Immature natural killer cell (primary cell): ENCODE measurements at regions not wholly inside any gene's neighbourhood (a gene's known extent, or its start where the extent isn't known, plus 50 kb on each side); places are given as distances from the start of the nearest gene placed in this dataset.

Experiments used
- DNase-seq, 3 donors: peaks; one replicate each; pipeline ENCODE4 v3.0.0; 2022; ENCODE audit warnings: mixed read lengths in 1 of 3
- H3K27ac Mint-ChIP-seq, 6 donors: one replicate each; pipeline ENCODE4 v1.8.0; 2020; ENCODE audit warnings: mixed read lengths in 6 of 6, mild to moderate bottlenecking in 5 of 6, inconsistent platforms in 4 of 6, moderate library complexity in 3 of 6
- H3K27me3 Mint-ChIP-seq, 3 donors: one replicate each; pipeline ENCODE4 v1.8.0; 2020 to 2021; ENCODE audit warnings: low read depth in 3 of 3, mild to moderate bottlenecking in 3 of 3, mixed read lengths in 3 of 3, moderate library complexity in 3 of 3, inconsistent platforms in 1 of 3
- H3K36me3 Mint-ChIP-seq, 3 donors: one replicate each; pipeline ENCODE4 v1.8.0; 2020; ENCODE audit warnings: mixed read lengths in 3 of 3, inconsistent platforms in 2 of 3, mild to moderate bottlenecking in 2 of 3
- H3K4me1 Mint-ChIP-seq, 2 donors: one replicate each; pipeline ENCODE4 v1.8.0; 2020; ENCODE audit warnings: inconsistent platforms in 2 of 2, mild to moderate bottlenecking in 2 of 2, mixed read lengths in 2 of 2, moderate library complexity in 1 of 2
- H3K4me3 Mint-ChIP-seq, 5 donors: one replicate each; pipeline ENCODE4 v1.8.0; 2020; ENCODE audit warnings: mild to moderate bottlenecking in 5 of 5, mixed read lengths in 5 of 5, inconsistent platforms in 3 of 5, moderate library complexity in 3 of 5
- H3K9me3 Mint-ChIP-seq, 6 donors: one replicate each; pipeline ENCODE4 v1.8.0; 2020; ENCODE audit warnings: mild to moderate bottlenecking in 6 of 6, mixed read lengths in 6 of 6, inconsistent platforms in 4 of 6, moderate library complexity in 3 of 6

DNA sequence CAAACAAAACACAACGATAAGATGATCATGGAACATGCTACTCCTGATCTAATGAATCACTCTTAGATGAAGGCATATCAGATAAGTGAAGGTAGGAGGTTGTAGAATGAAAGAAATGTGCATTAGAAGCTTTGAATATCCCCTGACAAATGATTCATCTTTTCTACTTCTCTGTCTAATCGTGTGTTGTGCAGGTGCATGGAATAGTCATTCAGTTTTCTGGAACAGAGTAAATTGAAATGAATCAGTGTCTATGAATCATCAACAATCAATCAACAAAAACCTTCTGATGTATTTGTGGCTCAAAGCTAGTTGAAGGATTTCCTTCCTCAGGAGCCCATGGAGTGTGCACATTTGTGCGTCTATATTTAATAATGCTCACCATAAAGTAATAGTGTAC is 1290.4 kb upstream of the PCDH20 start:
- Mint-ChIP-seq H3K4me3 (no peak overlapping the region), H3K36me3 (no peaks in the 10 kb centered on the region), H3K4me1 (no peaks in the 10 kb centered on the region), H3K27me3 (peaks cover 0 to 2% (median 0%) of the 10 kb centered on the region in 3 donors), H3K27ac (no peak overlapping the region), H3K9me3 (peaks cover 6 to 35% (median 24%) of the 10 kb centered on the region in 6 donors)
- no peak for DNase-seq

- no peaks in the 10 kb centered on the region for H3K4me1 Mint-ChIP-seq
- H3K9me3 Mint-ChIP-seq = peaks cover 6 to 39% (median 25%) of the 10 kb centered on the region in 6 donors
- no peak for DNase-seq
- H3K27me3 Mint-ChIP-seq = peaks cover 0 to 2% (median 0%) of the 10 kb centered on the region in 3 donors
- no peaks in the 10 kb centered on the region for H3K36me3 Mint-ChIP-seq
- H3K4me3 Mint-ChIP-seq = no peak overlapping the region
- no peak overlapping the region for H3K27ac Mint-ChIP-seq
Measured at GRCh38 chr13:62704875-62705274, 1289.2 kb upstream of the PCDH20 start.

DNA sequence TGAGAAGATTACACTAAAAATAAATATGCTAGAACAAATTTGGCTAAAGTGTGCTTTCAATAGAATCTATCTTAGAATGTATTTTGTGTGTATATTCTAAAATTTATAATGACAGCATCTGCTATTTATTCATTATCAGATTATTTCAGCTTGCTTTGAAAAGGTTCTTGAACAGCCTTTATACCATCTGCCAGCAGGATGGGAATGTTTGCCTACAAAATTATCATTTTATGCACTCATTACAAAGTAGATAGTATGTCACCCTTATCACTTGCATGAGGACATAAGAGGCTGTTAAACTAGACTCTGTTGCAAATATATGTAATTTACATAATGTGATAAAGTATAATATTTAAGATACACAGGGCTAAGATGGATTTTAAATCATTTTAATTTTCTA is 1286.9 kb upstream of the PCDH20 start:
- no peak for DNase-seq
- Mint-ChIP-seq H3K27ac (no peak overlapping the region), H3K4me1 (no peaks in the 10 kb centered on the region), H3K9me3 (peaks cover 6 to 28% (median 16%) of the 10 kb centered on the region in 6 donors), H3K4me3 (no peak overlapping the region), H3K27me3 (peaks cover 0 to 2% (median 0%) of the 10 kb centered on the region in 3 donors), H3K36me3 (no peaks in the 10 kb centered on the region)

- Mint-ChIP-seq H3K27me3 (no peaks in the 10 kb centered on the region), H3K9me3 (peaks cover 2 to 16% (median 11%) of the 10 kb centered on the region in 6 donors), H3K27ac (no peak overlapping the region), H3K4me1 (no peaks in the 10 kb centered on the region), H3K36me3 (no peaks in the 10 kb centered on the region), H3K4me3 (no peak overlapping the region)
- no peak for DNase-seq
Measured at GRCh38 chr13:62697701-62698100, 1282.1 kb upstream of the PCDH20 start.

GRCh38 chr13:62696490-62696889 is 1280.8 kb upstream of the PCDH20 start:
- Mint-ChIP-seq H3K4me1 (no peaks in the 10 kb centered on the region), H3K9me3 (peaks cover 4 to 26% (median 19%) of the 10 kb centered on the region in 6 donors), H3K27ac (no peak overlapping the region), H3K36me3 (peaks cover 0 to 5% (median 0%) of the 10 kb centered on the region in 3 donors), H3K4me3 (no peak overlapping the region), H3K27me3 (no peaks in the 10 kb centered on the region)
- DNase-seq = no peak

DNA sequence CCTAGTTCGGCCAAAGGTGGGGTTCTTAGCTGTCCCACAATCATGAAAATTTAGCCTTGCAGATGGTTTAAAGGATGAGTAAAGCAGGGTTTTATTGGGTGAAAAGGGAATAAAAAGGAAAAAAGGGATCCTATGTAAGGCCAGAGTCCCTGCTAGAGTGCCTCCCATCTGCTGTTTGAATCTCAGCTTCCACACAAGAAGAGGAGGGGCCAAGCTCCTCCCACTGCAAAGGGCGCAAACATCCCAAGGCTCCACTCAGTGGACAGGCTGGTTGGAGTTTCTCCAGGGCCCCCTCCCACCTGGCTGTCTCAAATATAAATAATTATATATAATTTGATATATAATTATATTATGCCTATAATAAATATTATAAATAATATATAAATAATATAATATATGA is 1272.1 kb upstream of the PCDH20 start:
- Mint-ChIP-seq H3K9me3 (peaks cover 6 to 28% (median 12%) of the 10 kb centered on the region in 6 donors), H3K27ac (no peak overlapping the region), H3K4me1 (no peaks in the 10 kb centered on the region), H3K36me3 (peaks cover 0 to 5% (median 0%) of the 10 kb centered on the region in 3 donors), H3K27me3 (peaks cover 0 to 1% (median 0%) of the 10 kb centered on the region in 3 donors), H3K4me3 (no peak overlapping the region)
- DNase-seq = no peak

DNA sequence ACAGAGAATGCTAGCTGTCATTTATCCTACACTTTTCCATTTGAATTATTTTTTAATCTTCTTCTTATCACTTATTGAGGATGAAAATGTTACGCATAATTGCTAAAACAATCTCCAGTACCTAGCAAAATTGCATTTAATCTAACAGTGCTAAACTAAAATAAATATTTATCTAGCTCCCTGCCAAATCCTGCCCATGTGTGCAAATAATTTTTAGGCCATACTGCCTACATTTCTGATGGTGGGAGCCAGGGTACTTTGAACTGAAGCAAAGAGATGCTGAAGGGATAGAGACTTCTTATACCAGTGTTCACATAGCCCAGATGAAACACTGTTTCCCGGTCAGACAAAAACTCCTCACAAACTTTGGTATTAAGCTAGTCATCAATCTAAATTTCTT is 1268.7 kb upstream of the PCDH20 start:
- H3K27ac Mint-ChIP-seq = no peak overlapping the region
- H3K27me3 Mint-ChIP-seq = peaks cover 0 to 3% (median 0%) of the 10 kb centered on the region in 3 donors
- no peaks in the 10 kb centered on the region for H3K36me3 Mint-ChIP-seq
- no peak overlapping the region for H3K4me3 Mint-ChIP-seq
- no peaks in the 10 kb centered on the region for H3K4me1 Mint-ChIP-seq
- peaks cover 1 to 21% (median 15%) of the 10 kb centered on the region in 6 donors for H3K9me3 Mint-ChIP-seq
- no peak for DNase-seq

DNA sequence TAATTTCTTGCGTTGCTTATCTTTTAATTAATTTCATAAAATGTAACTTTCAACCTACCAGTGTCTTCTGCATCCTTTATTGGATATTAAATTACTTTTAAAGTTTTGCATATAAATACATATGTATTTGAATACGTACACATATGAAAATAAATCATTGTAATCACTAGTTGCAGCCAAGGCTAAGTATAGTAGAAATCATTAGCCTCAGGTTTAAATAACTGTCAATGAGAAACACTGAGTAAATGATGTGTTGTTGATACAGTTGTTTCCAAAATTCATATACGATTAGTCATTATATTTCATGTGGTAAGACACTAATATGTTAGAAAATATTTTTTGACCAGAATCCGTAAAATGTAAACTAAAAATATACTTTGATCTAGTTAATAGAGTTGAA is 1267.1 kb upstream of the PCDH20 start:
- Mint-ChIP-seq H3K4me3 (no peak overlapping the region), H3K9me3 (peaks cover 6 to 34% (median 19%) of the 10 kb centered on the region in 6 donors), H3K27me3 (peaks cover 0 to 1% (median 0%) of the 10 kb centered on the region in 3 donors), H3K4me1 (no peaks in the 10 kb centered on the region), H3K27ac (no peak overlapping the region), H3K36me3 (no peaks in the 10 kb centered on the region)
- no peak for DNase-seq

DNA sequence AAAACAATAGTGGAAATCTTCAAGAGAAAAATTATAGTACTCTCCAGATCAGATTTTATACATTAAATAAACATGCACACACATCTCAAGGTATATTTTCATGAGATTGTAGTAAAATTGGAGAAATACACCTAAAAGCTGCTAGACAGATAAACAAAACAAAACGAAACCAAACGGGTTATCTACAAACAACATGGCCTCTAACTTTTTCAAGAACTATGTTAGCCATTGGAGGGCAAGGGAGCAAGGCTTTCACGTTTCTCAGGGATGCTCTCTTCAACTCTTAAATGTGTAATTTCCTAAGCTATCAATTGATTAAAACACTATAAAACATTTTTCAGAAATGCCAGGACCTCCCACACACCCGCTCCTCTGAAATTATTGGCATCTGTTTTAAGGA is 1262.4 kb upstream of the PCDH20 start:
- Mint-ChIP-seq H3K36me3 (no peaks in the 10 kb centered on the region), H3K27me3 (peaks cover 0 to 1% (median 0%) of the 10 kb centered on the region in 3 donors), H3K27ac (no peak overlapping the region), H3K9me3 (peaks cover 14 to 63% (median 43%) of the 10 kb centered on the region in 6 donors), H3K4me3 (no peak overlapping the region), H3K4me1 (no peaks in the 10 kb centered on the region)
- DNase-seq = no peak

DNA sequence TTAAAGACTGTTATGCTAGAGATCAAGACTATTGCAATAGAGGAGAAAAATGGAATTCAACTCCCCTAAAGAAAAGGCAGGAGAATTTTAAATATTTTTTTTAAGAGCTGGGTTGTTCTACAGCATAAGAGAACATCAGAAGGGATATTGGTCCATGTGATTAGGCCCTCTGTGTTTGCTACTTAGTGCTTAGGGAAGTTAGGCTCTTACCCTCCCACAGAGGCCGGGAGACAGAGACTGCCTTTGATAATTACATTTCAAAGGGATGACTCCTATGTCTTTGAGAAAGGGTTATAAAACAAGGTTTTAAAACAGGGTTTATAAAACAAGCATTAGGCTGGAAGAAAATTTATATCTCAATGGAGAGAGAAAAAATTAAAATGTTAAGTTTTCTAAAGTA is 1248.1 kb upstream of the PCDH20 start:
- Mint-ChIP-seq H3K4me3 (no peak overlapping the region), H3K27me3 (no peaks in the 10 kb centered on the region), H3K4me1 (no peaks in the 10 kb centered on the region), H3K27ac (no peak overlapping the region), H3K9me3 (peaks cover 12 to 51% (median 26%) of the 10 kb centered on the region in 6 donors), H3K36me3 (no peaks in the 10 kb centered on the region)
- DNase-seq = no peak

DNA sequence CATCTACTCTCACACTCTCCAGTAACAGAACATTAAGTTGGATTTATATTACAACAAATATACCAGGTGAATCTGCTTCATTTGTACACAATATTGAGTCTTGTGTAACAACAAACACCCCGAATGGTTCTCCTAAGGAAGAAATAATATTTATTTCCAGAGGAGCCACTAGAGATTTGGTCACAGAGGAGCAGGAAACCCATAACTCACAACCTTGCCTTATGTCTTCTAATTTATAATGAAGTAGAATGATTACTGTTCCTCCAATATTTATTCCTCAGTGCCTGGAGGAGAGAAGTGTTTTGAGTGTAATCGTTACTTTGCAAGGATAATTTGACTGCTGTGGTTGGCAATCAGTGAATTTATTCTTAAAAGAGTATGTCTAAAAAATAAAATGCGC is 1243.7 kb upstream of the PCDH20 start:
- DNase-seq = no peak
- Mint-ChIP-seq H3K9me3 (peaks cover 17 to 62% (median 35%) of the 10 kb centered on the region in 6 donors), H3K36me3 (no peaks in the 10 kb centered on the region), H3K27me3 (peaks cover 0 to 1% (median 0%) of the 10 kb centered on the region in 3 donors), H3K4me3 (no peak overlapping the region), H3K4me1 (no peaks in the 10 kb centered on the region), H3K27ac (no peak overlapping the region)

DNA sequence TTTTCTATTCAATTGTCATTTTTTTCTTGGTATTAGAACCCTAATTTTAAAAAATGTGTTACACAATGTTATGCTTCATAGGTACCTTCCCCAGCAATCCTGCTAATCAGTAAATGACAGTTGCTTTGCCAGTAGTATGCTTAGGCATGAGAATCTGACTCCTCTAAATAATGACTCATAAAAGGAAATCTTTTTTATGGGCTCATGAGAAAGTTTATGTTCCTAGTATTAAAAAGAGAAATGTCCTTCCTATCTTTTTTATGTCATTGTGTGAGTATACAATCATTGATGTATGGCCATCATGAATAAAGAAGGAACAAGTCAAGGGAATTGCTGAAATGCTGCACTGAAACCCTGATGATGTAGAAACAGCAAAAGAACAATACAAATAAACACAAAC is 1237.7 kb upstream of the PCDH20 start:
- DNase-seq = no peak
- Mint-ChIP-seq H3K27ac (no peak overlapping the region), H3K4me3 (no peak overlapping the region), H3K9me3 (peaks cover 15 to 49% (median 20%) of the 10 kb centered on the region in 6 donors), H3K4me1 (no peaks in the 10 kb centered on the region), H3K27me3 (peaks cover 0 to 1% (median 0%) of the 10 kb centered on the region in 3 donors), H3K36me3 (no peaks in the 10 kb centered on the region)

GRCh38 chr13:62643799-62644524 is 1228.3 kb upstream of the PCDH20 start:
- Mint-ChIP-seq H3K27me3 (no peaks in the 10 kb centered on the region), H3K9me3 (peaks cover 6 to 42% (median 17%) of the 10 kb centered on the region in 6 donors), H3K4me3 (no peak overlapping the region), H3K4me1 (no peaks in the 10 kb centered on the region), H3K27ac (no peak overlapping the region), H3K36me3 (no peaks in the 10 kb centered on the region)
- DNase-seq = no peak

DNA sequence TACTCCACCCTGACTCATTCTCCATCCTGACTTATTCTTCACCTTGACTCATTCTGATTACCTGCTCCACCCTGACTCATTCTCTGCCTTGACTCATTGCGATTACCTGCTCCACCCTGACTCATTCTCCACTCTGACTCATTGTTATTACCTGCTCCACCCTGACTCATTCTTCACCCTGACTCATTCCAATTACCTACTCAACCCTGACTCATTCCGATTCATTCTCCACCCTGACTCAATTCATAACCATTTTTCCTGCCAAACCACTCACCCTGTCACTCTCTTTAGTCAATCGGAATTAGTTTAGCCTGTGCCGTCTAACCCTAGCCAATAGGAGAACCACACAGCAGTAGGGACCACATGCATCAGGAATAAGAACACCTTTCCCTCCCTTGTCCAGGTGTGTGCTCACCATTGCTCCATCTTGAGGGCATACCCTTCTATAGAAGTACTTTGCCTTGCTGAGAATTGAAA is 1227.4 kb upstream of the PCDH20 start:
- Mint-ChIP-seq H3K4me1 (no peaks in the 10 kb centered on the region), H3K27me3 (no peaks in the 10 kb centered on the region), H3K9me3 (peaks cover 6 to 44% (median 17%) of the 10 kb centered on the region in 6 donors), H3K36me3 (no peaks in the 10 kb centered on the region), H3K4me3 (no peak overlapping the region), H3K27ac (no peak overlapping the region)
- no peak for DNase-seq

DNA sequence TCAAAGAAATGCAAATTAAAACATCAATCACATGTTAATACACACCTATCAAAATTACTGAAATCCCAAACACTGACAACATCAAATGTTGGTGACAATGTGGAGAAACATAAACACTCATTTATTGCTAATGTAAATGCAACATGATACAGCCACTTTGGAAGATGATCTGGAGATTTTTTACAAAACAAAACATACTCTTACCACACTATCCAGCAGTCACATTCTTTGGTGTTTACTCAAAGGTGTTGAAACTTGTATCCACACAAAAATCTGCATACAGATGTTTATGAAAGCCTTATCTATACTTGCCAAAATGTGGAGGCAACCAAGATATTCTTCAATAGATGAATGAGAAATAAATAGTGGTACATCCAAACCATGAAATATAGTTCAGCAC is 1219.5 kb upstream of the PCDH20 start:
- H3K27ac Mint-ChIP-seq = no peak overlapping the region
- H3K9me3 Mint-ChIP-seq = peaks cover 8 to 44% (median 17%) of the 10 kb centered on the region in 6 donors
- no peak for DNase-seq
- no peaks in the 10 kb centered on the region for H3K36me3 Mint-ChIP-seq
- H3K4me1 Mint-ChIP-seq = no peaks in the 10 kb centered on the region
- no peaks in the 10 kb centered on the region for H3K27me3 Mint-ChIP-seq
- H3K4me3 Mint-ChIP-seq = no peak overlapping the region
